GM19240 (cell line): ENCODE measurements at regions not wholly inside any gene's neighbourhood (a gene's known extent, or its start where the extent isn't known, plus 50 kb on each side); places are given as distances from the start of the nearest gene placed in this dataset.
"Not testable (repeated sequence)": the region's sequence is repeated elsewhere in the genome, so short reads cannot be mapped to it uniquely, and the experiment has no call there.

Source experiments
- DNase-seq: peaks from one replicate; pipeline ENCODE4 v3.0.0; 2011; ENCODE audit warnings: low spot score; ENCODE audit not compliant: insufficient read length

- DNase-seq, result no peak
Measured at GRCh38 chr6:168939796-168940195, 313.9 kb downstream of the THBS2 start.

DNA sequence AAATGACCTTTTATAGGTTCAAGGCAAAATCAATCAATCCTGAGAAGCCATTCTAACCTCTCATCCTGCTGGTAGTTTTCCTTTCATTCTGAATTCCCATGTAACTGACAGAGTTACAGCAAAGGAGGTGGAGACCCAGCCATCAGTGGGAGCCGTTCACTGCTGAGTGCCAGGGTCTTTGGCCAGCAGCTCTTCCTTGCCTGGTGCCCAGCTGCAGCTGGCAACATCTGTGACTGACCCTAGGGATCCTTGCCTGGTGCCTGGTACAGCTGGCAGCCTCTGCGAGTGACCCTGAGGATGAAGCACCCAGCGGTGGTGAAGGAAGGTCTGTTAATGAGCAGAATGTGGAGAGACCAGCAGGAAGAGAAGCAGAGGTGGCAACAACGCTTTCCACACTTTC, 314.6 kb downstream of the THBS2 start:
- no peak for DNase-seq

DNA sequence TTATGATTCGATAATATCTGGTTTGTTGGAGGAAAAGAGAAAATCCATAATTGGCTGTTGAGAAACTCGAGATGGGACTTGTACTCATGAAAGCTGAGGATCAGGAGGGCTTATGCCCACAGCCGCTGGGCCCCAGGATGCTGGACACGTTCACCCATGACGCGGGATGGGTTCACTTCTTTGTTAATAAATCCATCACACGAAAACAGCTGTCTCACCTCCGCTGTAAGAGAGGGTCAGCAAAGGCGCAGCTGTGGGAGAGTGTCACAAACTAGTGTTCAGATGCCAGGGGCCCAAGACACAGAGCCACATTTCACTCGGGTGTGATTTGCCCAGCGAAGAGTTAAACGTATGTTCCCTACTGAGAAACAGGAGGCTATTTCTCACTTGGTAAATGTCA, 315.1 kb downstream of the THBS2 start:
- DNase-seq, result no peak

DNA sequence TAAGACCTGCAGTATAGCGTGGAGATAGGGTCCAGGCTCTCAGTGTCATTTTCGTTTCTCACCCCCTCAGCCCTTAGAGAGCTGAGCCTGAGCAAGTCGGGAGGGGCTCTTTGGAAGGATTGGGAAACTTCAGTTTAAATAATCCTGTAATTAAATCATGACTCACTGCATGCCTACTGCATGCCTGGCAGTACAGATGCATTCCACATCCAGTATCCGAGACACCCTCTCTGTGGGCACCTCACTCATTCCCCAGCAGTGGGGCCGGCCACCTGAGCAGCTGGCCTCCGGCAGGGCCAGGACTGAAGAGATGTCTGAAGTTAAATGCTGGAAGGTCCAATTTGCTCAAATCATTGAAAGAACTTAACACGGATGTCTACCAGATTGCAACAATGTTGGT, 316.6 kb downstream of the THBS2 start:
- no peak for DNase-seq

DNA sequence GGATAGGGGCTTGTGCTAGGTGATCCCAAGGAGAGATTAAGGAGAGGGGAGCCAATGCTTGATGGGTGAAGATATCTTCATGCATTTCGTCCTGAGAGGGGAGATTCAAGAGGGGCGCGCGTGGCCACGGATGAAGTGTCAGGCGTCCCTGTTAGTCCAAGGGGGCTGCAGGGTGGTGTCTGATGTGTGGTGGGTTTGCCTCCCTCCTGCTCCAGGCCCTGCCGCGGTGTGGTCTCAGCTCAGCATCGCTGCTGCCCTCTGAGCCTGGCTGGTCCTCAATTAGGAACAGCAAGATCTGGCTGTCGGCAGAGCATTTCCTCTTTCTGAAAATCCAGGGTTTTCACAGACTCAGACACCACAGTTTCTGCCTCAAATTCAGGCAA, 318.0 kb downstream of the THBS2 start:
- DNase-seq, result no peak

GRCh38 chr6:168934660-168935627, 318.7 kb downstream of the THBS2 start:
- no peak for DNase-seq

DNA sequence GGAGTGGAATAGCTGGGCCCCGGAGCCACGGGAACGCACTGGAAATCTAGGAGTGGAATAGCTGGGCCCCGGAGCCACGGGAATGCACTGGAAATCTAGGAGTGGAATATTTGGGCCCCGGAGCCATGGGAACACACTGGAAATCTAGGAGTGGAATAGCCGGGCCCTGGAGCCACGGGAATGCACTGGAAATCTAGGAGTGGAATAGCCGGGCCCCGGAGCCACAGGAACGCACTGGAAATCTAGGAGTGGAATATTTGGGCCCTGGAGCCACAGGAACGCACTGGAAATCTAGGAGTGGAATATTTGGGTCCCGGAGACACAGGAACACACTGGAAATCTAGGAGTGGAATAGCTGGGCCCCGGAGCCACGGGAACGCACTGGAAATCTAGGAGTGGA, 321.5 kb downstream of the THBS2 start:
- DNase-seq, result not testable (repeated sequence)

DNA sequence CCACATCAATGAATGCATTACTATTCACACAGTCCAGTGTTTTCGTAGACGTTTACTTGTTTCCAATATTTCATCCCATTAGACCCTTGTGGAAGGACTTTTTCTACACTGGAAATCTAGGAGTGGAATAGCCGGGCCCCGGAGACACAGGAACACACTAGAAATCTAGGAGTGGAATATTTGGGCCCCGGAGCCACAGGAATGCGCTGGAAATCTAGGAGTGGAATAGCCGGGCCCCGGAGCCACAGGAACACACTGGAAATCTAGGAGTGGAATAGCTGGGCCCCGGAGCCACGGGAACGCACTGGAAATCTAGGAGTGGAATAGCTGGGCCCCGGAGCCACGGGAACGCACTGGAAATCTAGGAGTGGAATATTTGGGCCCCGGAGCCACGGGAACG, 322.6 kb downstream of the THBS2 start:
- not testable (repeated sequence) for DNase-seq

GRCh38 chr6:168929871-168930450, 323.7 kb downstream of the THBS2 start:
- no peak for DNase-seq

- no peak for DNase-seq
Measured at GRCh38 chr6:168928012-168928411, 325.6 kb downstream of the THBS2 start.

DNA sequence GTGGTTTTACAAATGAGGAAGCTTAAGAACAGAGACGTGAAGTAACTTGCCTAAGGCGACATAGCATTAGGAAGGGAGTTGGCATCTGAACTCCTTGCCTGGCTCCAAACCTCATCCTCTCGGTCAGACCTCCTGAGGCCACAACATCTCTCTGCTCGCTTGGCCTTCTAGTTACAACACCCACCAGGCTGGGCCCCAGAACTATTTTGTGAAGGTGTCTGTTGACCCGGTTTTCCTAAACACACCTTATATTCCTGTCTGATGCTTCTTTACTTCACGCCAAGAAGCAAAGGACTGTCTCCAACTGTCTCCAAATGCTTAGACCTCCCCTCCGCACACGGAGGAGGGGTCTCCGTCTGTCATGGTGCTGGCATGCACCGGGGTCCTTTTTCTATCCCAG, 326.6 kb downstream of the THBS2 start:
- no peak for DNase-seq

- DNase-seq, result no peak
Measured at GRCh38 chr6:168926306-168926705, 327.3 kb downstream of the THBS2 start.

DNA sequence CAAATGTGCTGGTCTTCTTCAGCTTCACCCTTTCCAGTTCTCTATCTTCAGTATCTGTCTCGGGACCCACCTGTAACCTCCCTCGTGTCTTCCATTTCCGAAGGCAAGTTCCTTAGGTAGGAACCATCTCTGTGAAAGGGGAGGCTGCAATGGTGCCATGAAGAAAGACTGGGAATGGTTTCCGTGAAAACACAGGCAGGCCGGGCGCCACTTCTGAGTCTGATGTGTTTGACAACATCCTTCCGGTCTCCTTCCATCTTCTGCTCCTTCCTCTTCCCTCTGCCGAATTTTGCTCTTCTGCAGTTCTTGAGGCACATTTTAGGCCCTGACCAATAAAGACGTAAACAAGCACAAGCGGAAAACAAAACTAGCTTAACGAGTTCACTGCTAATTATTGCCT, 328.0 kb downstream of the THBS2 start:
- DNase-seq, result no peak

GRCh38 chr6:168923171-168923570, 330.5 kb downstream of the THBS2 start:
- DNase-seq, result no peak

- DNase-seq, result no peak
Measured at GRCh38 chr6:168922436-168922835, 331.2 kb downstream of the THBS2 start.

- DNase-seq, result no peak
Measured at GRCh38 chr6:168920289-168920688, 333.4 kb downstream of the THBS2 start.

DNA sequence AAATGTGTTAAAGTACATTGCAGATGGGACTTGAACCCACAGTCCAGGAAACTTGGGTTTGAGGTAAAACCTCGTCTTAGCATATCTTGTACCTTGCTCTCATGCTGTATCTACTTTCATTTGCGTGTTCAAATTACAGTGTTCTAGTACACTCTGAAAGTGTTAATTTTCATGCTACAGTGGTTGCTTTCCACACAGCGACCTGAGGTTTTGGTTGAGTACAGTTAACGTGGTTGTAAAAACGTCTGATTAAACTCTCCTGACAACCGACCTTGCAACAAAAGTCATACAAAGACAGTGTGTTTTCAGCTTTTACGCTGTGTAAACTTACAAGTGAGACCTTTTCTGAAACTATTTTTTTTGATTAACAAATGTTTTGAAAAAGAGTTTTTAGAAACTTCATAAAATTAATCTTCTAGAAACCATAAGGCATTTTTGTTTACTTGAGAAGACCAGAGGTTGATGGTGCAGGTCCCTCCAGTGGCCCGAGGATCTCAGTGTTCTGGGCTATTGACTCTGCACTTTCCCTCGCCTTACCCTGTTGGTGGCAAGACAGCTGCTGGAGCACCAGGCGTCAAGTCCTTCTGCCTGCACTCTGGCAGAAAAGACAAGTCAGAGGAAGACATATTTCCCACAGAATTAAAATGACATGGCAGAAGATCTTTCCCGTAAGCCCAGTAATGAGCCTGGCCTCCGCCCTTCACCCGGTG, 334.0 kb downstream of the THBS2 start:
- DNase-seq, result no peak

GRCh38 chr6:168916576-168917211, 337.0 kb downstream of the THBS2 start:
- DNase-seq, result no peak

- DNase-seq, result no peak
Measured at GRCh38 chr6:168915855-168916254, 337.8 kb downstream of the THBS2 start.

DNA sequence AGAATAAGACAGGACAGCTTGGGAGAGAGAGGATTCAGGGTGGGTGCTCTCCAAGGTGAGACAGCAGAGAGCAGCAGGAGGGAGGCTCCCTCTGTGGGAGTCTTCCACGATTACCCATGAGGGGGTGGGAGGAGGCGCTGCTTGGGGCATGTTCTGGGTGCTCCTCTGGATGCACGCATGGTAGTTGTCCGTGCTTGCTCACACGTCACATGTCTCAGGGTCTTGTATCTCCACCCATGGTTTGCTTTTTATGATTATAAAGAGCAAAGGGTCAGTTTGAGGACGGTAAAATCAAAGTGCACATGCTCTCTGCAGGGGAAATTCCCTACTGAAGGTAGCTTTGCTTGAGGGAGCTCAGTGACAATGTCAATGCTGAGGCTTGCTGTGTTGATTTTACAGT, 338.4 kb downstream of the THBS2 start:
- no peak for DNase-seq

- DNase-seq, result no peak
Measured at GRCh38 chr6:168913866-168914469, 339.7 kb downstream of the THBS2 start.
